Fibroblast of lung (primary cell): ENCODE measurements at regions not wholly inside any gene's neighbourhood (a gene's known extent, or its start where the extent isn't known, plus 50 kb on each side); places are given as distances from the start of the nearest gene placed in this dataset.

Source experiments
- CTCF ChIP-seq, 2 donors: IDR thresholded peaks in 1 of 2; conservative IDR thresholded peaks in 1 of 2; 1 replicate in 1 of 2; 2 replicates in 1 of 2; pipeline ENCODE4 v1.5.1; 2011 to 2012; ENCODE audit warnings: low read length in 2 of 2, control low read depth in 1 of 2, inconsistent platforms in 1 of 2, low read depth in 1 of 2, mild to moderate bottlenecking in 1 of 2
- EZH2 ChIP-seq: IDR thresholded peaks from 2 replicates; pipeline ENCODE4 v1.5.1; 2012; ENCODE audit warnings: low read length, control low read depth, mild to moderate bottlenecking; ENCODE audit errors: missing control alignments

GRCh38 chr13:48813518-48813917, 159.8 kb downstream of the CYSLTR2 start:
- TF ChIP-seq CTCF (conservative IDR thresholded peaks at IDR 0.05 in 1 of 2, IDR thresholded peaks at IDR 0.05 in 1 of 2; ENCODE audit: low read depth in 1 of 2, low read length in 2 of 2) (no peak), EZH2 (no peak)
